Loucy (cell line): ENCODE measurements at regions not wholly inside any gene's neighbourhood (a gene's known extent, or its start where the extent isn't known, plus 50 kb on each side); places are given as distances from the start of the nearest gene placed in this dataset.

Experiments used
- H2AFZ ChIP-seq: fragments of 200-600 bp; sonication (generic); 2 replicates; pipeline ENCODE4 v1.6.0; 2016; ENCODE audit warnings: antibody characterized with exemption, mild to moderate bottlenecking, low read length, moderate library complexity
- H3F3A ChIP-seq: fragments of 200-600 bp; 2 replicates; pipeline ENCODE4 v1.6.0; 2016; ENCODE audit warnings: antibody characterized with exemption, low read depth, mild to moderate bottlenecking
- H3K27me3 ChIP-seq: fragments of 200-600 bp; sonication (generic); 2 replicates; pipeline ENCODE4 v1.6.1; 2014; ENCODE audit warnings: low read length, mild to moderate bottlenecking; ENCODE audit not compliant: insufficient read depth, poor library complexity, severe bottlenecking
- H3K36me3 ChIP-seq: fragments of 200-600 bp; sonication (generic); 2 replicates; pipeline ENCODE4 v1.6.1; 2016; ENCODE audit warnings: low read length; ENCODE audit not compliant: insufficient read depth
- H3K4me1 ChIP-seq: fragments of 200-600 bp; sonication (generic); 2 replicates; pipeline ENCODE4 v1.5.1; 2014; ENCODE audit warnings: low read length, mild to moderate bottlenecking; ENCODE audit not compliant: insufficient read depth, poor library complexity, severe bottlenecking
- H3K4me2 ChIP-seq: fragments of 200-600 bp; sonication (generic); 2 replicates; pipeline ENCODE4 v1.6.0; 2014; ENCODE audit warnings: antibody characterized with exemption, low read length, low read depth, mild to moderate bottlenecking; ENCODE audit not compliant: poor library complexity, severe bottlenecking
- H3K4me3 ChIP-seq: fragments of 200-600 bp; sonication (generic); 2 replicates; pipeline ENCODE4 v1.5.1; 2014; ENCODE audit warnings: low read length, mild to moderate bottlenecking, mixed read lengths; ENCODE audit not compliant: poor library complexity, severe bottlenecking
- H3K79me2 ChIP-seq: fragments of 200-600 bp; sonication (generic); 2 replicates; pipeline ENCODE4 v1.6.1; 2014; ENCODE audit warnings: low read length; ENCODE audit not compliant: insufficient read depth
- H3K9ac ChIP-seq: fragments of 200-600 bp; sonication (generic); 2 replicates; pipeline ENCODE4 v1.6.0; 2014; ENCODE audit warnings: mild to moderate bottlenecking, low read depth, low read length, moderate library complexity; ENCODE audit not compliant: poor library complexity, severe bottlenecking
- H3K9me2 ChIP-seq: fragments of 200-600 bp; sonication (generic); replicated peaks from 2 replicates; pipeline ENCODE4 v1.6.1; 2016; ENCODE audit warnings: low read depth, low read length, mixed read lengths
- H3K9me3 ChIP-seq: fragments of 200-600 bp; sonication (generic); 2 replicates; pipeline ENCODE4 v1.6.1; 2014; ENCODE audit warnings: mild to moderate bottlenecking, antibody characterized with exemption, low read length, low read depth; ENCODE audit not compliant: insufficient read depth
- H4K20me1 ChIP-seq: fragments of 200-600 bp; sonication (generic); 2 replicates; pipeline ENCODE4 v1.6.0; 2014; ENCODE audit warnings: antibody characterized with exemption, low read length, mild to moderate bottlenecking; ENCODE audit not compliant: insufficient read depth, poor library complexity, severe bottlenecking
- CTCF ChIP-seq: fragments of 200-600 bp; sonication (generic); conservative IDR thresholded peaks from 2 replicates; pipeline ENCODE4 v1.5.1; 2014; ENCODE audit warnings: mild to moderate bottlenecking, antibody characterized with exemption, low read length
- EZH2phosphoT487 ChIP-seq: fragments of 200-600 bp; IDR thresholded peaks from 2 replicates; pipeline ENCODE4 v1.6.1; 2018; ENCODE audit warnings: antibody characterized with exemption, mild to moderate bottlenecking, moderate library complexity, borderline replicate concordance

DNA sequence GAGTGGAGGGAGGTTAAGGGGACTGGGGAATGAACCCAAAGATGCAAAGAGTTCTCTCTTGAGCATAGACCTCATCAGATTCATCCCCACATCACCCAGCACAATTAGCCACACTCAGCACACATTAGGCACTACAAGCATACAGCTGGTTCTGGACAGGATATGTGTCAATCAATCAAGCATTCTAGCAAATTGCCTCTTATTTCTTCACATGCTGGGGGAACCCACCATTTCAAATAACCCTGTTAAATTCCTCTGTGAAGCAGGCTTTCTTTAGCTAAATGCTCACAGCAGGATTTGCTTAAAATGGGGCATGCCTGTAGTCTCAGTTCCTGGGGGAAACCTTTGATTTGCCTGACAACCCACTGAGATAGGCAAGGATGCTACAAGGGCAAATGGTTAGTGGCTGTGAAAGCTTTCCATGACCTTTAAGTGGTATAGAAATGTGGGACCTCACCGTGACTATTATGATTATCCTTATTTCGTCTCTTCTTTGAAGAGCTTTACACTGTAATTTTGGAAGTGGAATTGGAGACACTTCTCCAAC lies 193.4 kb upstream of the ZMIZ1 start:
- no peak overlapping the region for H2AFZ ChIP-seq
- no peak overlapping the region for H3K4me3 ChIP-seq
- H3K9me3 ChIP-seq: peaks cover 11% of the 10 kb centered on the region; the same call in 1 of the 2 replicates
- no peaks in the 10 kb centered on the region for H3K9me2 ChIP-seq
- no peaks in the 10 kb centered on the region for H3K79me2 ChIP-seq
- H3K4me1 ChIP-seq: peaks cover 9% of the 10 kb centered on the region
- TF ChIP-seq EZH2phosphoT487: no peak
- TF ChIP-seq CTCF: no peak
- H3F3A ChIP-seq: no peaks in the 10 kb centered on the region
- H3K27me3 ChIP-seq: no peaks in the 10 kb centered on the region
- H4K20me1 ChIP-seq: no peaks in the 10 kb centered on the region
- H3K36me3 ChIP-seq: no peaks in the 10 kb centered on the region
- no peak overlapping the region for H3K9ac ChIP-seq
- no peak overlapping the region for H3K4me2 ChIP-seq

- Histone ChIP-seq H3K36me3 (no peaks in the 10 kb centered on the region), H3K79me2 (no peaks in the 10 kb centered on the region), H3K4me3 (no peak overlapping the region), H2AFZ (no peak overlapping the region), H3K9me2 (no peaks in the 10 kb centered on the region), H3K4me2 (no peak overlapping the region), H4K20me1 (no peaks in the 10 kb centered on the region), H3F3A (no peaks in the 10 kb centered on the region), H3K27me3 (no peaks in the 10 kb centered on the region), H3K9ac (no peak overlapping the region), H3K4me1 (peaks cover 9% of the 10 kb centered on the region), H3K9me3 (peaks cover 11% of the 10 kb centered on the region; the same call in 1 of the 2 replicates)
- TF ChIP-seq EZH2phosphoT487 (no peak), CTCF (no peak)
Observed at GRCh38 chr10:78875932-78876331, 192.8 kb upstream of the ZMIZ1 start.

- Histone ChIP-seq H3K36me3 (no peaks in the 10 kb centered on the region), H3K4me3 (no peak overlapping the region), H4K20me1 (no peaks in the 10 kb centered on the region), H3K4me1 (peaks cover 9% of the 10 kb centered on the region), H3F3A (no peaks in the 10 kb centered on the region), H3K27me3 (no peaks in the 10 kb centered on the region), H3K4me2 (no peak overlapping the region), H2AFZ (no peak overlapping the region), H3K9me2 (no peaks in the 10 kb centered on the region), H3K9ac (no peak overlapping the region), H3K9me3 (peaks cover 11% of the 10 kb centered on the region; the same call in 1 of the 2 replicates), H3K79me2 (no peaks in the 10 kb centered on the region)
- TF ChIP-seq CTCF: no peak
- TF ChIP-seq EZH2phosphoT487: no peak
Observed at GRCh38 chr10:78876449-78876848, 192.3 kb upstream of the ZMIZ1 start.
